Testis (tissue), 2 donors: ENCODE measurements at regions not wholly inside any gene's neighbourhood (a gene's known extent, or its start where the extent isn't known, plus 50 kb on each side); places are given as distances from the start of the nearest gene placed in this dataset.

Source experiments
- DNase-seq: peaks from one replicate; pipeline ENCODE4 v3.0.0-alpha.2; 2019
- H3K27ac ChIP-seq, 2 donors: fragments of 200-600 bp; sonication (generic); one replicate each; pipeline ENCODE4 v1.5.1; 2019
- H3K27me3 ChIP-seq: fragments of 200-600 bp; sonication (generic); one replicate; pipeline ENCODE4 v1.5.1; 2019
- H3K36me3 ChIP-seq: fragments of 200-600 bp; sonication (generic); one replicate; pipeline ENCODE4 v1.5.1; 2017; ENCODE audit warnings: low read depth; ENCODE audit errors: missing control alignments
- H3K4me1 ChIP-seq: fragments of 200-600 bp; sonication (generic); one replicate; pipeline ENCODE4 v1.5.1; 2019
- H3K4me3 ChIP-seq, 2 donors: fragments of 200-600 bp; sonication (generic); one replicate each; pipeline ENCODE4 v1.5.1; 2017 to 2019
- H3K9me3 ChIP-seq: fragments of 200-600 bp; sonication (generic); one replicate; pipeline ENCODE4 v1.5.1; 2017
- CTCF ChIP-seq, 3 experiments: fragments of 450-650 bp in 2 of 3; fragments of 200-600 bp in 1 of 3; sonication (generic) in 1 of 3; IDR thresholded peaks; one replicate each; pipeline ENCODE4 v1.5.1; 2016 to 2019; ENCODE audit warnings: antibody characterized with exemption in 3 of 3, mild to moderate bottlenecking in 2 of 3, moderate library complexity in 1 of 3
- POLR2A ChIP-seq: fragments of 450-650 bp; IDR thresholded peaks from one replicate; pipeline ENCODE4 v1.6.1; 2017; ENCODE audit warnings: antibody characterized with exemption, mild to moderate bottlenecking, moderate library complexity
- WGBS, 2 donors: methylation state at CpG; one replicate each; pipeline ENCODE4 v1.1.5; 2018; 5-methylcytosine and 5-hydroxymethylcytosine counted together
- intact Hi-C: fragments of 100-400 bp; cut with DNase I; formaldehyde crosslinking; loops from one replicate; pipeline ENCODE4 v1.15.1; 2023; ENCODE audit warnings: low total_unique reads

GRCh38 chr6:92281571-92282076 lies 1137.7 kb downstream of the EPHA7 start:
- no peaks in the 10 kb centered on the region for H3K27me3 ChIP-seq
- no peak for TF ChIP-seq POLR2A
- TF ChIP-seq CTCF (IDR thresholded peaks at IDR 0.05) = no peak
- no peaks in the 10 kb centered on the region for H3K36me3 ChIP-seq
- H3K4me3 ChIP-seq = no peak overlapping the region
- no peaks in the 10 kb centered on the region for H3K9me3 ChIP-seq
- H3K4me1 ChIP-seq = no peaks in the 10 kb centered on the region
- 44 to 53% methylated on average over 3 of the region's 3 CpGs for WGBS, 2 donors
- DNase-seq = no peak
- H3K27ac ChIP-seq = no peak overlapping the region
- intact Hi-C loops = no loop called here

DNA sequence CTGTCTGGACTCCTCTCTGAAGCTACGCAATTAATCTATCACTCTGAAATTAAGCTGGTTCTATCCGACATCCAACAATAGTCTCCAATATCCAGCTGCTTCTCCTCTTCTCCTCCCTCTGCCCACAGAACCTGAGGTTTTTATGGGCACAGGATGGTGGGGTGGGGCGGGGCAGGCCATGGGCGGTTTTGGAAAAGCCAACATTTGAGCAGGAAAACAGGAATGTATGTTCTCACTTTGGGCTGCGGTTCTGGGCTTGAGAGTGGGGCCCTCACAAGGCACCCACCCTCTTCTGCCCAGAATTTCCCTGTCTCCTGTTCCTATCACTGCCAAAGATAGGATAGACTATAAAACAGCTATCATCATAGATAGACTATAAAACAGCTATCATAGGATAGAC lies 1144.2 kb downstream of the EPHA7 start:
- H3K27ac ChIP-seq = no peak overlapping the region
- H3K4me3 ChIP-seq = no peak overlapping the region
- DNase-seq = no peak
- intact Hi-C loops = no loop called here
- no peaks in the 10 kb centered on the region for H3K27me3 ChIP-seq
- TF ChIP-seq POLR2A = no peak
- TF ChIP-seq CTCF (IDR thresholded peaks at IDR 0.05) = no peak
- H3K4me1 ChIP-seq = no peaks in the 10 kb centered on the region
- no peaks in the 10 kb centered on the region for H3K36me3 ChIP-seq
- H3K9me3 ChIP-seq = no peaks in the 10 kb centered on the region
- WGBS, 2 donors = 84 to 93% methylated on average over 5 of the region's 5 CpGs

DNA sequence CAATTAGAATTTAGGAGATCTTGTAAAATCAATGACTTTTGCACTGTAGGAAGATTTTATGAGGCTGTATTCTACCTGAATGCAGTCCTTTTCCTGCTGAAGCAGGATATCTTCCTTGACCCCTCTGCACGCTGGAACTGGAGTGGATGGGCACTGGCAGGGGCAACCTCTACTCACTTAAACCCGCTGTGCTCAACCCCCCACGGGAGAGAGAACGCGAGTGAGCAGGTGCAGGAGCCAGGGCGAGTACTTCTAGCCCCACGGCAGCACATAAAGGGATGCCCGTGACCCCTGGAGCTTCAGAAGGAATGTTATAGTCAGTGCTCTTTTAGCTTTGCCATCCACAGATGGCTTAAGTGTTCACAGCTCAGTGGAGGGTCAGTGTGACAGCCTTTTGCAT lies 1144.8 kb downstream of the EPHA7 start:
- no peaks in the 10 kb centered on the region for H3K9me3 ChIP-seq
- no peak overlapping the region for H3K27ac ChIP-seq
- no peaks in the 10 kb centered on the region for H3K27me3 ChIP-seq
- DNase-seq = no peak
- intact Hi-C loops = no loop called here
- 88 to 89% methylated on average over 8 of the region's 8 CpGs for WGBS, 2 donors
- no peak overlapping the region for H3K4me3 ChIP-seq
- H3K36me3 ChIP-seq = no peaks in the 10 kb centered on the region
- TF ChIP-seq CTCF (IDR thresholded peaks at IDR 0.05) (no peak), POLR2A (no peak)
- H3K4me1 ChIP-seq = no peaks in the 10 kb centered on the region

GRCh38 chr6:92273694-92274093 lies 1145.7 kb downstream of the EPHA7 start:
- TF ChIP-seq CTCF (IDR thresholded peaks at IDR 0.05) = no peak
- no peak for TF ChIP-seq POLR2A
- Histone ChIP-seq H3K27me3 (no peaks in the 10 kb centered on the region), H3K4me3 (no peak overlapping the region), H3K4me1 (no peaks in the 10 kb centered on the region), H3K36me3 (no peaks in the 10 kb centered on the region), H3K9me3 (no peaks in the 10 kb centered on the region), H3K27ac (no peak overlapping the region)
- no peak for DNase-seq
- intact Hi-C loops = no loop called here
- whole genome bisulfite sequencing, 2 donors = 84 to 95% methylated on average over 2 of the region's 2 CpGs

DNA sequence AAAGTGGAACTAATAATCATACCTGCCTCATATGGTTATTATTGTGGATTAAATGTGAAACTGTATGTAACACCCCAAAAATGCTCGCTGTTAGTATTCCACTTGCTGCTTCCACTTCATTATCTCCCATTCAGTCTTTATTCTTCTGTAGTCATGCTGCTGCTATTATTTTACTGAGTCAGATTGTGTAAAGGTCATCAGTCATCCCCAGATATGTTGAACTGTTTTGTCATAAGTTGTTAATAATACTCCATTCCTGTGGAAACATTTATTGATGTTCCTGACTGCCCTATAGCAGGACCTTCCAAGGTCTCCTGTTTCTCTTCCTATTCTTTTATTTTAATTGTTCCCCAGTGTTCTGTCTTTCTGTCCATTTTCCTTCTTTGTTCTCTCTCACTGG lies 1148.3 kb downstream of the EPHA7 start:
- WGBS, 2 donors = 96 to 100% methylated on average over 1 of the region's 1 CpG
- Histone ChIP-seq H3K4me1 (no peaks in the 10 kb centered on the region), H3K27me3 (no peaks in the 10 kb centered on the region), H3K9me3 (no peaks in the 10 kb centered on the region), H3K27ac (no peak overlapping the region), H3K4me3 (no peak overlapping the region), H3K36me3 (no peaks in the 10 kb centered on the region)
- intact Hi-C loops = no loop called here
- TF ChIP-seq POLR2A (no peak), CTCF (IDR thresholded peaks at IDR 0.05) (no peak)
- no peak for DNase-seq
